Stromal cell of bone marrow (primary cell): ENCODE measurements at regions not wholly inside any gene's neighbourhood (a gene's known extent, or its start where the extent isn't known, plus 50 kb on each side); places are given as distances from the start of the nearest gene placed in this dataset.

Source experiments
- DNase-seq: peaks from one replicate; pipeline ENCODE4 v3.0.0-alpha.2; 2012; ENCODE audit warnings: low read depth

DNA sequence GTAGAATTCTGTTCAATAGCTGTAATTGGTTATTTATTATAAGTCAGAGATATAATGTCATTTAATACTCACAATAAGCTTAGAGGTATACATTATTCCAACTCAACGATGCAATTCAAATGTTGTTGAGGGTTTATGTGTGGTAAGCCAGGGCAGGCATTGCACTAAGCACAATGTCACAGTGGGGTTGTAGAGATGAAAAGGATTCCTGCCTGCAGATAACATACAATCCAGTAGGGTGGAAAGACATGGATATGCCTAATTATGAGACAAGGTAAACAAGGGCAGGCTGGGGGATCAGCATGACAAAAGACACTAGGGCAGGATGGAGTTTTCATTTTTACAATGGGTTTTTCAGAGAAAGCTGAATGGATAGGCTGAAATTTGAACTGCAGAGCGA is 98.7 kb upstream of the PALM2AKAP2 start:
- no peak for DNase-seq

GRCh38 chr9:109682227-109682626 is 97.8 kb upstream of the PALM2AKAP2 start:
- DNase-seq = no peak

DNA sequence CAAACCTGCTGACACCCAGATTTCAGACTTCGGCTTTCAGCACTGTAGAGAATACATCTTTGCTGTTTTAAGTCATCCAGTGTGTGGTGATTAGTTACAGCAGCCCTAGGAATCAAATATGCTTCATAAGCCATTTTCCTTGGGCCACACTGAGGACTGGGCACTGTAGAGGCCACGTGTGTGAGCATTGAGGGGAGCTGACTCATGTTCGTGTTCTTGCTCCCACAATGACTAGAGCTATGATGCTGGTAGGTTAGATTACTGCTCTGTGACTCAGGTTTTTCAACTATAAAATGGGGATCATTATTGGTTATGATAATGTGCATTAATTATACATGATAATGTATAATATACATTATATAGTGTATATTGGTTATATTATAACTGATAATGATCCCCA is 96.5 kb upstream of the PALM2AKAP2 start:
- DNase-seq = peak; percentile 59

DNA sequence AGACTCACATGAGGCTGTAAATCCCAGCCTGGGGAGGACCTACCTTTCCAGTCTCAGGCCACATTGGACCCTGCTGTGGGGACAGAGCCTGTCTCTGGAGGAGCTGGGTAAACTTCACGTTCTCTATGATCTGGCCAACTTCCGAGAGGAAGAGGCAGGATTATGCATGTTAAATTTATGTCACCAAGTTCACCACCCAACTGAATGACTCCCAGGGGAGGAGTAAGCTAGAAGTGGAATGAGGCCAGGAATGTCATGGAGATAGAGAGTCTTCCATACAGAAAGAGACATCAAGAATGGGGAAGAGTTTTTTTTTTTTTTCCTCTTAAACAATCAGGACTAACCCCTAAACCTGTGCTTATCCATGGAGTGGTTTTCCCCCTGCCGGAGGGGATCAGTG is 90.3 kb upstream of the PALM2AKAP2 start:
- no peak for DNase-seq

DNA sequence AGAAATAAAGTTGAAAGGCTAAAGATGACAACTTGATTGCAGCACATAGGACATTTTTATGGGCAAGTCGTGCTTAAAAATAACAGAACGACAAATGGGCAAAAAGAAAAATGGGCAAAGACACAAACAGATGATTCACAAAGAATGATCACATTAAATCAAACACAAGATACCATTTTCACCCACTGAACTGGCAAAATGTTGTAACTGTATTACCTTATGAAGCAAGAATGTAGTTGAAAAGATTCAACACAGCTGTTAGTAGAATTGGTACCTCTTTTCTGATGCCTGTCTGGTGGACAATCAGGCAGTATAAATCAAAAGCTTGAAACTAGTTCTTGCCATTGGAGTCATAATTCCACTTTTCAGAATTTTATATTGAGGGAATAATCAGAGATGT is 81.0 kb upstream of the PALM2AKAP2 start:
- no peak for DNase-seq

DNA sequence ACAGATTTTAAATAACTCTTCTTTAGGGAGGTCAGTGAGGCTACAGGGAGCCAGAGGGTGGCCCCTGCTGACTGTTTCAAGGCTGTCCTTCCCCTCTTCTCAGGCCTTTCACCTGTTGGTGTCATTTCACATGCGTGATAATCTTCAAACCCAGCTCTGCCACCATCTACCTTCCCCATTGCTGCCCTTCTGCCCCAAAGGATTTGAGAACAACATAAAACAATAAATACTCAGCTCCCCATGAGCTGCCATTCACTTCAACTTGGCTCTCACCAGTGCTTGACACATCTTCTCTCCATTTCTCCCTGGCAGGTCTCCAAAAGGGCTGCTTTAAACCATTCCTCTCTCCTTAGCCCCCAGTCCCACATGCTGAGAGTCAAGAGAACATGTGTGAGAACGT is 75.5 kb upstream of the PALM2AKAP2 start:
- no peak for DNase-seq

GRCh38 chr9:109705515-109705914 is 74.5 kb upstream of the PALM2AKAP2 start:
- no peak for DNase-seq

DNA sequence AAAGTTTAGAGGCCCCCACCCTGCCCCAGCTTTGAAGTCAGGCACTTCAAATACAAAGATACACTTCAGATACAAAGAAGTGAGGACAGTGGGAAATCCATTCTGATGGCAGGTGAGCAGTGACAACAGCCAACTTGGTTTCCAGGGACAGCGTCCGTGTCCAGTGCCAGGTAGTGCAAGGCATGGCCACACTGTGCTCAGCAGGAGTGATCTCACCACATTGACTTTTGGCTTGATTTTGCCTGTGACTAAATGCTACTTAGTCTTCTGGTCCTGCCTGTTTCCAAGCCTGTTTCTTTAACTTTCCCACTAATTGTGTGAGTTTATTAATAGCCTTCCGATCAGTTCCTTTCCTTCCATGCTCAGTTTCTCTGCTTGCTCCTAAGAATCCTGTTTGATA is 72.6 kb upstream of the PALM2AKAP2 start:
- DNase-seq = no peak

GRCh38 chr9:109708451-109708945 is 71.5 kb upstream of the PALM2AKAP2 start:
- no peak for DNase-seq

DNA sequence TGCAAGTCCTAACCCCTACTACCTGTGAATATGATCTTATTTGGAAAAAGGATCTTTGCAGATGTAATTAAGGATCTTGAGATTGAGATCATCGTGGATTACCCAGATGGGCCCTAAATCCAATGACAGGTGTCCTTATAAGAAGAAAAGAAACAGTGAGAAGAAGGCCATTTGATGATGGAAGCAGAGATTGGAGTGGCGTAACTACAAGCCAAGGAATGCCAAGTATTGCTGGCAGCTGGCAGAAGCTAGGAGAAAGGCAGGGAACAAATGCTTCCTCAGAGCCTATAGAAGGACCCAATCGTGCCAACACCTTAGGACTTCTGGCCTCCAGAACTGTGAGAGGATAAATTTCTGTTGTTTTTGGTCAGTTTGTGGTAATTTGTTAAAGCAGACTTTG is 70.1 kb upstream of the PALM2AKAP2 start:
- no peak for DNase-seq

DNA sequence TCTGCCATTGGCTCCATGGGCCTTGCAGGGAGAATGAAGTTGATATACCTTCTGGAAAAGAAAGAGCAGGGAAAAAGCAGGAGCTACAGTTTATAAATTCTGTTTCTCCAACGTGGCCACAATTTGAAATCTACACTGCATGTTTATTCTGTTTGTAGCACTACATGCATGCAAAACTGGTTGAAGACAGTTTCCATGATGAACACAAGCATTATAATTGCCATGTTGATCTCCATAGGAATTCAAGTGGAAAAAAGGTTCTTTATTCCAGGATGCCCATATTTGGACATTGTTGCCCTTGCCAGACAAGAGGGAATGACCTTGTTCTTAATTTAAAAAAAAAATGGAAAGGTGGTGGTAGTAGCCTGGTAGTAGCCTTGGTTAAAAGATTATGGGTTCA is 69.2 kb upstream of the PALM2AKAP2 start:
- no peak for DNase-seq

DNA sequence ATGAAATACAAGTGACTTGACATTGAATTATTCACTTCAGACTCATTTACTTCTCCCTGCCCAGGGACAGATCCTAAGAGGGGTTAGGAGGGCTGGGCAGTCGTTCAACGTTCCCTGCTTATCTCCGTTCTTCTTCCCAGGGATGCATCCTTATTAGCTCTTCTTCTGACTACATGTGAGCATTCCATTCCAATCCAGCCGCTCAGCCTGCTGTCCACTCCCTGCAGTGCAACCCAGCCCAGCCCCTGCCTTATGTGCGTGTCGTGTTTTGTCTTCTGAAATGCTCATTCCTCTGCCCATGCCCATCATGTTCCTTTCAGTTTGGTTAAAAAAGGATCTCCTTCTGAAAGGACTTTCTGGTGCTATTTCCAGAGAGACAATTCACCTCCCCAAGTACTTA is 64.7 kb upstream of the PALM2AKAP2 start:
- DNase-seq = no peak

- no peak for DNase-seq
These were observed 63.4 kb upstream of the PALM2AKAP2 start for GRCh38 chr9:109716631-109717030.

DNA sequence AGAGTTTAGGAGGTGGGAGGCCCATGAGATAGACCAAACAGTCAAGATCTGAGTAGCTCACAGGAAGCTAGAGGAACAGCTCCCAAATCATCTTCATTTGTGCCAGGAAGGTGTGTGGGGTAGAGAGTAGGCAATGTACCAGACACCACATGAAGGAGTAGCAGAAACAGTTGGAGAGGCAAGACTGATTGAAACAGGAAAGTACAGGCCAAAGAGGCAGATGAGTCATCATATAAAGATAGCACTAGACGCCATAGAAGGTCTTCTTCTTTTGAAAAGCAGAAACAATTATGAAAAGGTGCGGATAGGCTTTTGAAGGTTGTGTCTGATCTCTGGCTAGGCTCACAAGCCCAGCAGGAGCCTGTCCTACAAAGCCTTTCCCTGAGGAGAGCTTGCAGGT is 62.7 kb upstream of the PALM2AKAP2 start:
- DNase-seq = no peak

DNA sequence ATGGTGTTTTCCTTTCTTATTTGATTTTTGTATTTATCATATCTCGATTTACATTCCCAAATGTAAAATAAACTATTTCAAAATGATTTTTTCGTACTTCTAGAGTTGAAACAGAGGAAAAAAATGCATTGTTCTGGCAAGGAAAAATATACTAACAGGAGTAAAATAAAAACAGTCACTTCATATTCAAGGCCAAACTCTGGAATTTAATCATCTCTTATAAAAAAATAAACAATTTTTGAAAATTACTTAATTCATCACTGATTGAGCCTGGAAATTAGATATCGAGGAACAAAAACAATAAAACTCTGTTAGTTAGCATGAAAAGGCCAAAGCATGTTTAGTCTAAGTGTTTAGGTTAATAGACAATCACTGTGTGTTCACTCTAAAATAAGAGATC is 61.1 kb upstream of the PALM2AKAP2 start:
- no peak for DNase-seq

DNA sequence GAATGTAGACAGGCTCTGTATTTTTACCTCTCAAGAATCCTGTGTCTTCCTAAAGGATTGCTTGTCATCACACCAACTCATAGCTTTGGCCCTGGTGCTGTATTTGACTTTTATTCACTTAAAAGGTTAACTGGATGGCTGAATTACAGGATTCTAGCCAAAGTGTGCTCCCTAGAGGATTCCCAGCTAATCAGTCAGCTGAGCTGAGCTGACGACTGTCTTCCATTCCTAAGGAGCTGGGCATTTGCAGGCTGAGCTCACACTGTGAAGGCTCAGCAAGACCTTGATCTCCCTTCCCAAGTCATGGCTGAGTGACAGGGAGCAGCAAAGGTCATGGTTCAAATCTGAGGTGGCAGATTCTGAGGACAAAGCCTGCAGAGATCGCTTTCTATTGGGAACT is 59.0 kb upstream of the PALM2AKAP2 start:
- DNase-seq = no peak

- no peak for DNase-seq
These were observed 58.0 kb upstream of the PALM2AKAP2 start for GRCh38 chr9:109722007-109722406.

- no peak for DNase-seq
These were observed 56.2 kb upstream of the PALM2AKAP2 start for GRCh38 chr9:109723781-109724180.

DNA sequence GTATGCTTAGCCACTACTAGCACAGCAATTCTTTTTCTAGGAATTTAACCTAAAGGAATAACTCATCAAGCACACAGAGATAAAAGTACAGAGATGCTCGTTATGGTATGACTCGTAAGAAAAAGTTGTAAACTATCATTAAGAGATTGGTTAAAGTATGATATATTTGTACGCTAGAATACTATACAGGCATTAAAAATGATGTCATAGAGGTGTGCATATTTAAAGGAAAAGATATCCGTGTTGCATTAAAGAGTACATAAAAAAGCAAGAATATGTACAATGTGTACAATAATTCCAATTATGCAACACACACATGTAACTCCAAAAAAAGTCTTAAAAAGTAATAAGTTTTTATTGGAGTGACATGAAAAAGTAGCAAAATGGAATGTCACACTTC is 54.5 kb upstream of the PALM2AKAP2 start:
- no peak for DNase-seq

DNA sequence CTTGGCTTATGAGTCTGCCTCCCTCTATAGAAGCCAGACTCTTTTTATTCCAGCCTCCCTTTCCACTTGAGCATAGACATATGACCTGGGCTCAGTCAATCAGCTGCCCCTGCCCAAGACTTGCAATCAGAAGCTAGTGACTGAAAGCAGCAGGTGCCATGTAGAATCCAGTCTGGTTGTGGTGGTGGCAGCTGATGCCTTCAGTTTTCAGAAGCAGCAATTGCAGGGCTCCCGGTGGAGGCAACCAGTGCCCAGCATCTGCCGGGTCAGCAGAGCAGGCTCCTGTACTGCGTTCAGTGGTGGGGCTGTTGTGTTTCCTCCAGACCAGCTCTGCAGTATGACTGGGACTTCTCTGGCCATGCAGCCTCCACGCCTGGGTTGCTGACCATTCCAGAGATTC is 53.9 kb upstream of the PALM2AKAP2 start:
- DNase-seq = no peak

GRCh38 chr9:109728686-109729300 is 51.2 kb upstream of the PALM2AKAP2 start:
- DNase-seq = no peak

DNA sequence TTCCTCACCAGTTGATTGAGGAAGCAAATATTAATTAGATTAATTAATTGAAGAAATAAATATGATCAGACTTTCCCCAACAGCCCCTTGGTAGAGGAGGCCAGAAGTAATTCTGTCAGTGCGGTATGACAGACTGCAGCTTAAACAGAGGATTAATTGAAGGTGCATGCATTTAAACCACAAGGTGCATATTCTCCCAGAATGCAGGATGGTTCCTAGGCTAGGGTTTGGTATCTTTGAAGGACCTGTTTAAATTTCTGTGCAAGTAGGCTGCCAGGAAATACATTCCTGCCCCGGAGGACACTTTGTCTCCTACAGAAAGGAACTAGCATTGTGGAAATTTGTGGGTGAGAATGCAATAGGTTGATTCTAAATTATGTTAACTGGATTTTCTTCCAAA is 50.5 kb upstream of the PALM2AKAP2 start:
- no peak for DNase-seq
